ENCODE measurements at regions not wholly inside any gene's neighbourhood (a gene's known extent, or its start where the extent isn't known, plus 50 kb on each side); places are given as distances from the start of the nearest gene placed in this dataset.

DNA sequence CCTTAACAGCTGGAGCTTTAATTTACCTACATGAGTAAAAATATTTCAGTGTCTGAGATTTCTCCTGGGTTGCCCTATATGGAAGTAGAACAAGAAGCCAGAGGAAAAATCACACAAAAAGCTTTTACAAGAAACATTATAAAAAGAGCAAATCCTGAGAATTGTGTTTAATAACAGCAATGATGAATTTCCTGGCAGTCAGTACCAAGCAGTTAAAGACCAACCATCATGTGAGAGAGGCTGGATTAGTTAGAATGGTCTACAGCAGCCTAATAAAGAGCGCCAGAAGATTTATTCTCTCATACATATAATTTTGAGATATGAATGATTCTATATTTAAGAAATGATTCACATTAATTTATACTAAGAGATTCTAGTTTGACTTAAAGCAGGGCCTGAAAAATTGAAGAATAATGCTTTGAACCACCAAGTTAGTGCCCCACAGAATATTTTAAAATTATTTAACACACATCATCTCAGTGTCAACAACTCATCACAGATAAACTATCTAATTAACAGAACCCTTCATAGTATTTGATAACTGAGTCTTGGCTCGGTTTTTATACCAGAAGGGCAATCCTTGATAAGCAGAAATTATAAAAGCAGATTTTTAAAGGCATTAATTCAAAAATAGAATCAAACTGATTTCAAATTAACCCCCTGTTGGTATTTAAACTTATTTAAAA is 59.9 kb upstream of the DPH6 start:
- Mint-ChIP-seq H3K27ac (no peak overlapping the region), H3K4me1 (no peaks in the 10 kb centered on the region), H3K27me3 (ENCODE audit: low read depth in 2 of 2) (no peaks in the 10 kb centered on the region), H3K36me3 (no peaks in the 10 kb centered on the region), H3K9me3 (peaks cover 0 to 6% of the 10 kb centered on the region in 2 donors), H3K4me3 (no peak overlapping the region)
- WGBS (ENCODE audit: insufficient coverage) = 63% methylated on average over 1 of the region's 2 CpGs
- intact Hi-C loops (cut with micrococcal nuclease) = no loop called here
- H3K4me3 ChIP-seq (ENCODE audit: low read length) = no peak overlapping the region
- H3K9me3 ChIP-seq (ENCODE audit: control insufficient read depth, insufficient read depth, low read length) = no peaks in the 10 kb centered on the region
- ATAC-seq (no peak), DNase-seq (no peak)
- H3K4me1 ChIP-seq (ENCODE audit: control insufficient read depth, insufficient read depth, low read length) = no peaks in the 10 kb centered on the region
- H3K36me3 ChIP-seq (ENCODE audit: control insufficient read depth, insufficient read depth, low read length) = no peaks in the 10 kb centered on the region
- H3K27me3 ChIP-seq (ENCODE audit: control insufficient read depth, insufficient read depth, low read length) = no peaks in the 10 kb centered on the region
- H3K27ac ChIP-seq (ENCODE audit: low read length) = no peak overlapping the region
- TF ChIP-seq, protein P1, sequence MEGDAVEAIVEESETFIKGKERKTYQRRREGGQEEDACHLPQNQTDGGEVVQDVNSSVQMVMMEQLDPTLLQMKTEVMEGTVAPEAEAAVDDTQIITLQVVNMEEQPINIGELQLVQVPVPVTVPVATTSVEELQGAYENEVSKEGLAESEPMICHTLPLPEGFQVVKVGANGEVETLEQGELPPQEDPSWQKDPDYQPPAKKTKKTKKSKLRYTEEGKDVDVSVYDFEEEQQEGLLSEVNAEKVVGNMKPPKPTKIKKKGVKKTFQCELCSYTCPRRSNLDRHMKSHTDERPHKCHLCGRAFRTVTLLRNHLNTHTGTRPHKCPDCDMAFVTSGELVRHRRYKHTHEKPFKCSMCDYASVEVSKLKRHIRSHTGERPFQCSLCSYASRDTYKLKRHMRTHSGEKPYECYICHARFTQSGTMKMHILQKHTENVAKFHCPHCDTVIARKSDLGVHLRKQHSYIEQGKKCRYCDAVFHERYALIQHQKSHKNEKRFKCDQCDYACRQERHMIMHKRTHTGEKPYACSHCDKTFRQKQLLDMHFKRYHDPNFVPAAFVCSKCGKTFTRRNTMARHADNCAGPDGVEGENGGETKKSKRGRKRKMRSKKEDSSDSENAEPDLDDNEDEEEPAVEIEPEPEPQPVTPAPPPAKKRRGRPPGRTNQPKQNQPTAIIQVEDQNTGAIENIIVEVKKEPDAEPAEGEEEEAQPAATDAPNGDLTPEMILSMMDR (IDR thresholded peaks at IDR 0.05) = no peak

DNA sequence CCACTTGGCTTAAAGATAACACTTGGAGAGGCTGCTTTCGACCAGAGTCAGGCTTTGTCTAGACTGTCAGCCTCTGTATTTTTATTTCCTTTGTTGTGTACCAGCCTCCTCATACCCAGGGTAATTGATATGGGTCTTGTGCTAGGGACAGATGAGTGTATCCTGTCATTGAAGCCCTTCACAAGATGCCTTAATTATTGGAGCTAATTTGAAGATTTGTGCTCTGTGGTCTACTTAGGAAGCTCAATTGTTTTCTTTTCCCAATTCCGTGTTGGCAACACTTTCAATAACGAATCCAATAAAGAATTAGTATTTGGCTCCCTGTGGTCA is 60.5 kb upstream of the DPH6 start:
- no peaks in the 10 kb centered on the region for H3K27me3 ChIP-seq (ENCODE audit: control insufficient read depth, insufficient read depth, low read length)
- WGBS (ENCODE audit: insufficient coverage) = 70% methylated on average over 3 of the region's 3 CpGs
- H3K4me3 ChIP-seq (ENCODE audit: low read length) = no peak overlapping the region
- no peak for DNase-seq
- H3K4me3 Mint-ChIP-seq = no peak overlapping the region
- H3K27ac Mint-ChIP-seq = no peak overlapping the region
- ATAC-seq = no peak
- no peaks in the 10 kb centered on the region for H3K4me1 ChIP-seq (ENCODE audit: control insufficient read depth, insufficient read depth, low read length)
- TF ChIP-seq, protein P1 (IDR thresholded peaks at IDR 0.05) = no peak
- H3K36me3 Mint-ChIP-seq = no peaks in the 10 kb centered on the region
- intact Hi-C loops (cut with micrococcal nuclease) = no loop called here
- no peaks in the 10 kb centered on the region for H3K27me3 Mint-ChIP-seq (ENCODE audit: low read depth in 2 of 2)
- no peaks in the 10 kb centered on the region for H3K4me1 Mint-ChIP-seq
- H3K36me3 ChIP-seq (ENCODE audit: control insufficient read depth, insufficient read depth, low read length) = no peaks in the 10 kb centered on the region
- H3K9me3 Mint-ChIP-seq = peaks cover 0 to 6% of the 10 kb centered on the region in 2 donors
- no peak overlapping the region for H3K27ac ChIP-seq (ENCODE audit: low read length)
- no peaks in the 10 kb centered on the region for H3K9me3 ChIP-seq (ENCODE audit: control insufficient read depth, insufficient read depth, low read length)

DNA sequence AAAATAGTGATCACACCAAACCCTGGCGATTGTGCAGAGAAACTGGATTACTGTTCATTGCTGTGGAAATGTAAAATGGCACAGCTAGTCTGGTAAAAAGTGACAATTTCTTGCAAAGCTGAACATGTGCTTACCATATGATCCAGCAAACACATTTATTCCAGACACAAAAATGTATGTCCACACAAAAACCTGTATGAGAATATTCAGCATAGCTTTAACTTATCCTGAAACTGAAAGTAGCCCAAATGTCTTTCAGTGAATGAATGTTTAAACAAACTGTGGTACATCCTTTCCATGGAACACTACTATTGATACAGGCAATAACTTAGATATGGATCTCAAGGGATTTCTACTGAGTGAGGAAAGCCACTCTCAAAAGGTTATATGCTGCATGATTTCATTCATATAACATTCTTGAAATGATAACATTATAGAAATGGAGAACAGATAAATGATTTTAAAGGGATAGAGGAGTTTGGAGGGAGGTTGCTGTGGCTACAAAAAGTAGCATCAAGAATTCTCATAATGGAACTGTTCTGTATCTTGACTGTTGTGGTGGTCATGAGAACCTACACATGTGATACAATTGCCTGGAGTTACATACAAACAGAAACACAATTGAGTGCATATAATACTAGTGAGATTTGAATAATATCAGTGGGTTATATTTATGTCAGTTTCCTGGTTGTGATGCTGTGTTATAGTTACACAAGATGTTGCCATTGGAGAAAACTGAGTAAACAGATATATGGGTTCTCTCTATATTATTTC is 70.7 kb upstream of the DPH6 start:
- H3K27ac Mint-ChIP-seq = no peak overlapping the region
- peaks cover 0 to 3% of the 10 kb centered on the region in 2 donors for H3K27me3 Mint-ChIP-seq (ENCODE audit: low read depth in 2 of 2)
- Histone ChIP-seq H3K36me3 (ENCODE audit: control insufficient read depth, insufficient read depth, low read length) (no peaks in the 10 kb centered on the region), H3K4me1 (ENCODE audit: control insufficient read depth, insufficient read depth, low read length) (no peaks in the 10 kb centered on the region), H3K27me3 (ENCODE audit: control insufficient read depth, insufficient read depth, low read length) (no peaks in the 10 kb centered on the region), H3K4me3 (ENCODE audit: low read length) (no peak overlapping the region), H3K9me3 (ENCODE audit: control insufficient read depth, insufficient read depth, low read length) (peaks cover 3% of the 10 kb centered on the region), H3K27ac (ENCODE audit: low read length) (no peak overlapping the region)
- intact Hi-C loops (cut with micrococcal nuclease) = no loop called here
- DNase-seq (no peak), ATAC-seq (no peak)
- no peaks in the 10 kb centered on the region for H3K4me1 Mint-ChIP-seq
- H3K9me3 Mint-ChIP-seq = peaks cover 6 to 10% of the 10 kb centered on the region in 2 donors
- 71% methylated on average over 1 of the region's 1 CpG for WGBS (ENCODE audit: insufficient coverage)
- TF ChIP-seq, protein P1 (IDR thresholded peaks at IDR 0.05) = no peak
- H3K4me3 Mint-ChIP-seq = no peak overlapping the region
- H3K36me3 Mint-ChIP-seq = peaks cover 9% of the 10 kb centered on the region

Measured in natural killer cell (primary cell).